MCF 10A (cell line): ENCODE measurements at regions not wholly inside any gene's neighbourhood (a gene's known extent, or its start where the extent isn't known, plus 50 kb on each side); places are given as distances from the start of the nearest gene placed in this dataset.

ENCODE experiments used
- BruUV-seq: library from RNA; stranded (reverse); fragments of 400-500 nt; replicated peaks from 2 replicates; lab custom pipeline; 2021; lab: Mats Ljungman, UMichigan
- CTCF ChIA-PET: fragments of 300-600 bp; sonication (Branson Sonifier 250); formaldehyde crosslinking; extraction: SDS; loops from one replicate; lab custom pipeline; 2021; ENCODE audit warnings: antibody characterized with exemption, inconsistent platforms; lab: Yijun Ruan, JAX
- POLR2A ChIA-PET: fragments of 300-600, 350-650 bp; sonication (Branson Sonifier 250); formaldehyde crosslinking; extraction: SDS; loops from one replicate; lab custom pipeline; 2020; ENCODE audit warnings: antibody characterized with exemption, inconsistent platforms; lab: Yijun Ruan, JAX
- DNase-seq: peaks from one replicate; pipeline ENCODE4 v3.0.0-alpha.2; 2018; ENCODE audit not compliant: unreplicated experiment
- H3K27ac Mint-ChIP-seq: one replicate; pipeline ENCODE4 v1.8.0; 2022; ENCODE audit warnings: mild to moderate bottlenecking, low read depth, mixed read lengths; ENCODE audit not compliant: unreplicated experiment
- H3K27me3 Mint-ChIP-seq: one replicate; pipeline ENCODE4 v1.8.0; 2022; ENCODE audit warnings: mixed read lengths; ENCODE audit not compliant: insufficient read depth, unreplicated experiment
- H3K36me3 Mint-ChIP-seq: one replicate; pipeline ENCODE4 v1.8.0; 2022; ENCODE audit warnings: mild to moderate bottlenecking, moderate library complexity, mixed read lengths; ENCODE audit not compliant: insufficient read depth, unreplicated experiment
- H3K4me1 Mint-ChIP-seq: one replicate; pipeline ENCODE4 v1.8.0; 2022; ENCODE audit warnings: mixed read lengths; ENCODE audit not compliant: insufficient read depth, unreplicated experiment
- H3K4me3 Mint-ChIP-seq: one replicate; pipeline ENCODE4 v1.8.0; 2022; ENCODE audit warnings: mild to moderate bottlenecking, moderate library complexity, mixed read lengths; ENCODE audit not compliant: unreplicated experiment
- H3K9me3 Mint-ChIP-seq: one replicate; pipeline ENCODE4 v1.8.0; 2022; ENCODE audit warnings: mixed read lengths; ENCODE audit not compliant: unreplicated experiment
- intact Hi-C: fragments of 100-400 bp; cut with micrococcal nuclease; formaldehyde crosslinking; loops from 2 replicates; pipeline ENCODE4 v1.14.1; 2022
- TF ChIP-seq, protein P1 (sequence below): fragments of 200-600 bp; IDR thresholded peaks from one replicate; pipeline ENCODE4 v1.8.0; 2022; ENCODE audit warnings: antibody characterized with exemption, mild to moderate bottlenecking; ENCODE audit not compliant: unreplicated experiment

DNA sequence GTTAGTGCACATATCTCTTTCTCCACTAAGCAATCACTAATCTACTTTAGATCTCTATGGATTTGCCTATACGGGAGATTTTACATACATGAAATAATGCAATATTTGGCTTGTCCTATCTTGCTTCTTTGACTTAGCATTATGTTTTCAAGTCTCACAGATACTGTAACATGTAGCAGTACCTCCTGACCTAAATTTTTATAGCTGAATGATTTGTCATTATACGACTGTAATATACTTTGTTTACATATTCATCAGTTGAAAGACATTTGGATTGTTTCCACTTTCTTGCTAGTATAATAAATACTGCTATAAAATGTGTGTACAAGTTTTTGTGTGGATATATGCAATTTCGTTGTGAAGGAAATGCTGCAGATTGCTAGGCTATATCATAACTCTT lies 1520.8 kb upstream of the CDH6 start:
- peaks cover 10% of the 10 kb centered on the region for H3K9me3 Mint-ChIP-seq
- no peaks in the 10 kb centered on the region for H3K36me3 Mint-ChIP-seq
- POLR2A ChIA-PET = no interaction called here
- CTCF ChIA-PET = interaction anchor here (0.6 kb wide), 1 partner anchor 1250 kb away, joined by 3 read pairs; no protein-coding TSS in a partner anchor
- intact Hi-C loops = no loop called here
- TF ChIP-seq, protein P1, sequence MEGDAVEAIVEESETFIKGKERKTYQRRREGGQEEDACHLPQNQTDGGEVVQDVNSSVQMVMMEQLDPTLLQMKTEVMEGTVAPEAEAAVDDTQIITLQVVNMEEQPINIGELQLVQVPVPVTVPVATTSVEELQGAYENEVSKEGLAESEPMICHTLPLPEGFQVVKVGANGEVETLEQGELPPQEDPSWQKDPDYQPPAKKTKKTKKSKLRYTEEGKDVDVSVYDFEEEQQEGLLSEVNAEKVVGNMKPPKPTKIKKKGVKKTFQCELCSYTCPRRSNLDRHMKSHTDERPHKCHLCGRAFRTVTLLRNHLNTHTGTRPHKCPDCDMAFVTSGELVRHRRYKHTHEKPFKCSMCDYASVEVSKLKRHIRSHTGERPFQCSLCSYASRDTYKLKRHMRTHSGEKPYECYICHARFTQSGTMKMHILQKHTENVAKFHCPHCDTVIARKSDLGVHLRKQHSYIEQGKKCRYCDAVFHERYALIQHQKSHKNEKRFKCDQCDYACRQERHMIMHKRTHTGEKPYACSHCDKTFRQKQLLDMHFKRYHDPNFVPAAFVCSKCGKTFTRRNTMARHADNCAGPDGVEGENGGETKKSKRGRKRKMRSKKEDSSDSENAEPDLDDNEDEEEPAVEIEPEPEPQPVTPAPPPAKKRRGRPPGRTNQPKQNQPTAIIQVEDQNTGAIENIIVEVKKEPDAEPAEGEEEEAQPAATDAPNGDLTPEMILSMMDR = no peak
- H3K27me3 Mint-ChIP-seq = no peaks in the 10 kb centered on the region
- H3K27ac Mint-ChIP-seq = no peak overlapping the region
- DNase-seq = no peak
- H3K4me1 Mint-ChIP-seq = no peaks in the 10 kb centered on the region
- H3K4me3 Mint-ChIP-seq = no peak overlapping the region
- no TSS peak for BruUV-seq

DNA sequence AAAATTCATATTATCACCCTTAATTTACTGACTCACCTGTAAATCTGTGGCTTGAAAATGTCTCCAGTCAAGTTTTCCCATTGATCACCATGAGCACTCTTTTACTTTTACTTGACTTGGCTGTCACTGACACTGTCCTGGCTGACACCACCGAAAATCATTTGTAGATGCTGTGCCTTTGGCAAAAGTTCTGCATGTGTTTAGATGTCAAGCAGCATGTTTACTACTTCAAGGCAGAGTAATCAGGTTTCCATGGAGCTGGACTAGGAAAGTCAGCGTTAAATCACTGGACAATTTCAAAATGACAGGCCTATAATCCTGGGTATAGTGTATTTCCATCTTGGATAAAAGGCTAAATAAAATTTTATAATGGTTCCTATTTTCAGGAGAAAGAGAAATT lies 1530.6 kb upstream of the CDH6 start:
- BruUV-seq = no TSS peak
- Mint-ChIP-seq H3K9me3 (peaks cover 15% of the 10 kb centered on the region), H3K4me3 (no peak overlapping the region), H3K27ac (no peak overlapping the region), H3K27me3 (no peaks in the 10 kb centered on the region), H3K4me1 (no peaks in the 10 kb centered on the region), H3K36me3 (no peaks in the 10 kb centered on the region)
- intact Hi-C loops = no loop called here
- POLR2A ChIA-PET = interaction anchor here (0.7 to 0.9 kb wide), 2 partner anchors 9 to 845 kb away, joined by 3 to 4 read pairs; no protein-coding TSS in a partner anchor
- no peak for DNase-seq
- TF ChIP-seq, protein P1 = no peak
- CTCF ChIA-PET = interaction anchor here (0.6 kb wide), 1 partner anchor 500 kb away, joined by 3 read pairs; no protein-coding TSS in a partner anchor

DNA sequence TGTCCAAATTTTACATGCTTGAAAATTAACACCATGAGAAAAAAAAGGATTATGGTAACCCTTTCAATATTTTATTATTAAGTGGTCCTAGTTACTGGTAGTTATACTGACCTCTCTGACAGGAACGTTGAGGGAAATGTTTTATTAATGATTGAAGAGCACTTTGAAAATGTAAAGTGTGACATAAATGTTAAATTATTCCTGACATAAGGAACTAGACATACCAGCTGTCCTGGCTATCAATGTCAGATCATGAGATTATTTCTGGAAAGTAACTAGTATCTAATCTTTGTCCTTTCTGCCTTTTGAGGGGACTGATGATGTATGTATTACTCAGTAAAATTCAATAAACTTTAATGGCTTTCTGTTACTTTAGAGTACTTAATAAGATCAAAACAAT lies 1538.5 kb upstream of the CDH6 start:
- Mint-ChIP-seq H3K4me3 (no peak overlapping the region), H3K27me3 (no peaks in the 10 kb centered on the region), H3K4me1 (no peaks in the 10 kb centered on the region), H3K36me3 (no peaks in the 10 kb centered on the region), H3K9me3 (peaks cover 11% of the 10 kb centered on the region), H3K27ac (no peak overlapping the region)
- ChIA-PET POLR2A (no interaction called here), CTCF (no interaction called here)
- intact Hi-C loops = no loop called here
- TF ChIP-seq, protein P1 = no peak
- DNase-seq = no peak
- BruUV-seq = no TSS peak

DNA sequence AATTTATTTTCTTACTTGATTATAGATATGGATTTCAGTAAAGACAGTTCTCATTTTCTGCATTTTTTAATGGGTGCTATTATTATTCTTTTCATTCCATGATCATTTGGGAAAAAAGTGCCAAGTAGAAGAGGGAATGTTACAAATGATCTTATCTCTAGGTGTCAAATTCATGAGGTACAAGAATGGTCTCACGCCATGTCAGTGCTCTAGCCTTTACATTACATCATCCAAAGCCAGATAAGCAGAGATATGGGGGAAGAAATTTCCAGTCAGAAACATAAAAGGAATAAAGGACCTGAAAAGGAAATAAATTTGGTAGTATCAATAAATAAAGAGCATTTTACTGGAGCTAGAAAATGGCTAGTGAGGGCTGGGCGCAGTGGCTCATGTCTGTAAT lies 1544.2 kb upstream of the CDH6 start:
- H3K36me3 Mint-ChIP-seq = no peaks in the 10 kb centered on the region
- H3K4me1 Mint-ChIP-seq = no peaks in the 10 kb centered on the region
- H3K4me3 Mint-ChIP-seq = no peak overlapping the region
- no TSS peak for BruUV-seq
- H3K27ac Mint-ChIP-seq = no peak overlapping the region
- POLR2A ChIA-PET = no interaction called here
- intact Hi-C loops = no loop called here
- TF ChIP-seq, protein P1 = no peak
- DNase-seq = no peak
- no peaks in the 10 kb centered on the region for H3K27me3 Mint-ChIP-seq
- CTCF ChIA-PET = no interaction called here
- H3K9me3 Mint-ChIP-seq = no peaks in the 10 kb centered on the region
